CD8-positive, alpha-beta memory T cell (primary cell): ENCODE measurements at regions not wholly inside any gene's neighbourhood (a gene's known extent, or its start where the extent isn't known, plus 50 kb on each side); places are given as distances from the start of the nearest gene placed in this dataset.

Experiments
- CTCF ChIA-PET: fragments of 350-600 bp; sonication (Branson Sonifier 250); formaldehyde crosslinking; loops from one replicate; lab custom pipeline; 2021; ENCODE audit warnings: antibody characterized with exemption; lab: Charles Lee
- POLR2A ChIA-PET: fragments of 350-600 bp; sonication (Branson Sonifier 250); formaldehyde crosslinking; loops from one replicate; lab custom pipeline; 2021; ENCODE audit warnings: antibody characterized with exemption; lab: Charles Lee
- DNase-seq, 5 donors: peaks; one replicate each; pipeline versions ENCODE4 v3.0.0 to v3.0.0-alpha.2; 2020 to 2022; ENCODE audit warnings: mixed read lengths in 1 of 5
- H3K27ac ChIP-seq: one replicate; pipeline ENCODE4 v1.7.0; 2013; ENCODE audit warnings: low read depth, mild to moderate bottlenecking, low read length, moderate library complexity
- H3K27me3 ChIP-seq: 2 replicates; pipeline ENCODE4 v1.7.0; 2013; ENCODE audit warnings: low read length, mild to moderate bottlenecking; ENCODE audit not compliant: insufficient read depth, poor library complexity, severe bottlenecking
- H3K36me3 ChIP-seq: 2 replicates; pipeline ENCODE4 v1.7.0; 2013; ENCODE audit warnings: mild to moderate bottlenecking, low read length, moderate library complexity; ENCODE audit not compliant: insufficient read depth
- H3K4me1 ChIP-seq: 2 replicates; pipeline ENCODE4 v1.7.0; 2013; ENCODE audit warnings: mild to moderate bottlenecking, low read length, moderate library complexity; ENCODE audit not compliant: insufficient read depth
- H3K4me3 ChIP-seq: 2 replicates; pipeline ENCODE4 v1.7.0; 2013; ENCODE audit warnings: mild to moderate bottlenecking, low read length
- H3K9me3 ChIP-seq: 2 replicates; pipeline ENCODE4 v1.7.0; 2013; ENCODE audit warnings: mild to moderate bottlenecking, low read length
- H3K27ac Mint-ChIP-seq, 8 donors: one replicate each; pipeline ENCODE4 v1.8.0; 2020 to 2021; ENCODE audit warnings: mixed read lengths in 8 of 8, mild to moderate bottlenecking in 6 of 8, inconsistent platforms in 3 of 8, moderate library complexity in 3 of 8
- H3K27me3 Mint-ChIP-seq, 2 donors: one replicate each; pipeline ENCODE4 v1.8.0; 2020 to 2021; ENCODE audit warnings: mixed read lengths in 2 of 2, mild to moderate bottlenecking in 1 of 2, moderate library complexity in 1 of 2
- H3K36me3 Mint-ChIP-seq, 3 donors: one replicate each; pipeline ENCODE4 v1.8.0; 2020 to 2021; ENCODE audit warnings: mixed read lengths in 3 of 3, inconsistent platforms in 1 of 3, mild to moderate bottlenecking in 1 of 3
- H3K4me1 Mint-ChIP-seq, 3 donors: one replicate each; pipeline ENCODE4 v1.8.0; 2020 to 2021; ENCODE audit warnings: mixed read lengths in 3 of 3, inconsistent platforms in 1 of 3, mild to moderate bottlenecking in 1 of 3
- H3K4me3 Mint-ChIP-seq, 7 donors: one replicate each; pipeline ENCODE4 v1.8.0; 2020 to 2021; ENCODE audit warnings: mixed read lengths in 7 of 7, mild to moderate bottlenecking in 6 of 7, moderate library complexity in 4 of 7, inconsistent platforms in 2 of 7
- H3K9me3 Mint-ChIP-seq, 5 donors: one replicate each; pipeline ENCODE4 v1.8.0; 2020 to 2022; ENCODE audit warnings: mixed read lengths in 5 of 5, mild to moderate bottlenecking in 3 of 5, moderate library complexity in 2 of 5, inconsistent platforms in 1 of 5

GRCh38 chr6:137658287-137658686 is 164.1 kb upstream of the OLIG3 start:
- no peaks in the 10 kb centered on the region for H3K4me1 ChIP-seq
- peaks cover 0 to 33% (median 1%) of the 10 kb centered on the region in 3 donors for H3K36me3 Mint-ChIP-seq
- H3K4me1 Mint-ChIP-seq, result peaks cover 0 to 4% (median 2%) of the 10 kb centered on the region in 3 donors
- H3K27ac Mint-ChIP-seq, result no peak overlapping the region
- H3K36me3 ChIP-seq, result no peaks in the 10 kb centered on the region
- CTCF ChIA-PET, result no interaction called here
- POLR2A ChIA-PET, result no interaction called here
- H3K27me3 ChIP-seq, result no peaks in the 10 kb centered on the region
- no peak overlapping the region for H3K4me3 Mint-ChIP-seq
- peaks cover 0 to 2% of the 10 kb centered on the region in 2 donors for H3K27me3 Mint-ChIP-seq
- H3K9me3 ChIP-seq, result no peaks in the 10 kb centered on the region
- no peak overlapping the region for H3K4me3 ChIP-seq
- H3K27ac ChIP-seq, result no peak overlapping the region
- peaks cover 8 to 32% (median 31%) of the 10 kb centered on the region in 5 donors for H3K9me3 Mint-ChIP-seq
- DNase-seq, result no peak

- H3K27ac ChIP-seq, result no peak overlapping the region
- no peaks in the 10 kb centered on the region for H3K27me3 Mint-ChIP-seq
- POLR2A ChIA-PET, result no interaction called here
Observed at GRCh38 chr6:137659871-137660270, 165.7 kb upstream of the OLIG3 start.

GRCh38 chr6:137660296-137660731 is 166.1 kb upstream of the OLIG3 start:
- CTCF ChIA-PET, result interaction anchor here (0.6 to 1.0 kb wide), 3 partner anchors 318 to 1139 kb away, joined by 3 read pairs; no protein-coding TSS in a partner anchor
- Histone ChIP-seq H3K4me1 (no peaks in the 10 kb centered on the region), H3K27me3 (no peaks in the 10 kb centered on the region), H3K4me3 (no peak overlapping the region), H3K9me3 (no peaks in the 10 kb centered on the region), H3K36me3 (no peaks in the 10 kb centered on the region), H3K27ac (no peak overlapping the region)
- Mint-ChIP-seq H3K9me3 (peaks cover 0 to 14% (median 13%) of the 10 kb centered on the region in 5 donors), H3K27ac (no peak overlapping the region), H3K27me3 (no peaks in the 10 kb centered on the region), H3K4me1 (peaks cover 0 to 4% (median 2%) of the 10 kb centered on the region in 3 donors), H3K36me3 (peaks cover 0 to 22% (median 0%) of the 10 kb centered on the region in 3 donors), H3K4me3 (no peak overlapping the region)
- DNase-seq, result no peak
- POLR2A ChIA-PET, result no interaction called here

More at GRCh38 chr6:137659871-137660270, 165.7 kb upstream of the OLIG3 start:
- H3K4me3 Mint-ChIP-seq, result no peak overlapping the region
- H3K4me1 Mint-ChIP-seq, result peaks cover 0 to 4% (median 2%) of the 10 kb centered on the region in 3 donors
- H3K9me3 ChIP-seq, result no peaks in the 10 kb centered on the region
- peaks cover 0 to 26% (median 0%) of the 10 kb centered on the region in 3 donors for H3K36me3 Mint-ChIP-seq
- peaks cover under 1 to 19% (median 17%) of the 10 kb centered on the region in 5 donors for H3K9me3 Mint-ChIP-seq
- no peaks in the 10 kb centered on the region for H3K4me1 ChIP-seq
- no peak for DNase-seq
- no peak overlapping the region for H3K4me3 ChIP-seq
- H3K27ac Mint-ChIP-seq, result no peak overlapping the region
- H3K36me3 ChIP-seq, result no peaks in the 10 kb centered on the region
- CTCF ChIA-PET, result interaction anchor here (0.6 kb wide), 1 partner anchor 1139 kb away, joined by 3 read pairs; no protein-coding TSS in a partner anchor
- H3K27me3 ChIP-seq, result no peaks in the 10 kb centered on the region

- H3K9me3 Mint-ChIP-seq, result peaks cover 0 to 5% (median 1%) of the 10 kb centered on the region in 5 donors
- peaks cover 6 to 13% (median 8%) of the 10 kb centered on the region in 3 donors for H3K4me1 Mint-ChIP-seq
- Histone ChIP-seq H3K27me3 (no peaks in the 10 kb centered on the region), H3K4me1 (no peaks in the 10 kb centered on the region), H3K36me3 (no peaks in the 10 kb centered on the region), H3K4me3 (no peak overlapping the region), H3K27ac (no peak overlapping the region), H3K9me3 (no peaks in the 10 kb centered on the region)
- ChIA-PET CTCF (interaction anchor here (1.0 to 2.6 kb wide), 5 partner anchors 37 to 345 kb away, joined by 3 to 8 read pairs (median 4); no protein-coding TSS in a partner anchor), POLR2A (no interaction called here)
- peaks cover 0 to 1% of the 10 kb centered on the region in 2 donors for H3K27me3 Mint-ChIP-seq
- peaks cover 0 to 13% (median 0%) of the 10 kb centered on the region in 3 donors for H3K36me3 Mint-ChIP-seq
- H3K27ac Mint-ChIP-seq, result no peak overlapping the region
- DNase-seq, result peak in 3 of 5 donors; percentile 16 to 64 (median 20)
- H3K4me3 Mint-ChIP-seq, result no peak overlapping the region
Observed at GRCh38 chr6:137661601-137662000, 167.4 kb upstream of the OLIG3 start.

GRCh38 chr6:137664183-137664582 is 170.0 kb upstream of the OLIG3 start:
- H3K4me3 ChIP-seq, result no peak overlapping the region
- H3K27ac ChIP-seq, result no peak overlapping the region
- H3K27me3 ChIP-seq, result no peaks in the 10 kb centered on the region
- no peaks in the 10 kb centered on the region for H3K36me3 ChIP-seq
- no peaks in the 10 kb centered on the region for H3K9me3 ChIP-seq
- H3K9me3 Mint-ChIP-seq, result no peaks in the 10 kb centered on the region
- DNase-seq, result no peak
- no peaks in the 10 kb centered on the region for H3K4me1 ChIP-seq
- peaks cover 11 to 18% (median 13%) of the 10 kb centered on the region in 3 donors for H3K4me1 Mint-ChIP-seq
- H3K4me3 Mint-ChIP-seq, result no peak overlapping the region
- H3K36me3 Mint-ChIP-seq, result no peaks in the 10 kb centered on the region
- peaks cover 0 to 1% of the 10 kb centered on the region in 2 donors for H3K27me3 Mint-ChIP-seq
- ChIA-PET CTCF (interaction anchor here (1.3 to 1.4 kb wide), 2 partner anchors 23 to 203 kb away, joined by 3 read pairs; partner anchors contain the start of gene TNFAIP3), POLR2A (no interaction called here)
- no peak overlapping the region for H3K27ac Mint-ChIP-seq

GRCh38 chr6:137665342-137665934 is 171.2 kb upstream of the OLIG3 start:
- no peak overlapping the region for H3K27ac ChIP-seq
- Mint-ChIP-seq H3K27ac (peak overlapping the region in 1 of 8 donors; percentile 52), H3K27me3 (peaks cover 0 to 1% of the 10 kb centered on the region in 2 donors), H3K9me3 (peaks cover 0 to 3% (median 0%) of the 10 kb centered on the region in 5 donors), H3K36me3 (peaks cover 0 to 2% (median 0%) of the 10 kb centered on the region in 3 donors), H3K4me1 (peaks cover 11 to 18% (median 13%) of the 10 kb centered on the region in 3 donors), H3K4me3 (no peak overlapping the region)
- no peak for DNase-seq
- H3K36me3 ChIP-seq, result no peaks in the 10 kb centered on the region
- no peaks in the 10 kb centered on the region for H3K9me3 ChIP-seq
- H3K4me1 ChIP-seq, result no peaks in the 10 kb centered on the region
- POLR2A ChIA-PET, result no interaction called here
- H3K4me3 ChIP-seq, result no peak overlapping the region
- no peaks in the 10 kb centered on the region for H3K27me3 ChIP-seq
- CTCF ChIA-PET, result no interaction called here

GRCh38 chr6:137666202-137666774 is 172.1 kb upstream of the OLIG3 start:
- no peak overlapping the region for H3K27ac ChIP-seq
- H3K27ac Mint-ChIP-seq, result peak overlapping the region in 3 of 8 donors; percentile 33 to 74 (median 52)
- peak in 1 of 5 donors; percentile 27 for DNase-seq
- POLR2A ChIA-PET, result interaction anchor here (0.6 kb wide), 1 partner anchor 18 kb away, joined by 3 read pairs; no protein-coding TSS in a partner anchor
- H3K4me3 Mint-ChIP-seq, result peak overlapping the region in 6 of 7 donors; percentile 6 to 58 (median 51)
- H3K36me3 ChIP-seq, result no peaks in the 10 kb centered on the region
- CTCF ChIA-PET, result no interaction called here
- no peaks in the 10 kb centered on the region for H3K4me1 ChIP-seq
- peaks cover 11 to 18% (median 13%) of the 10 kb centered on the region in 3 donors for H3K4me1 Mint-ChIP-seq
- H3K27me3 Mint-ChIP-seq, result peaks cover 1 to 4% of the 10 kb centered on the region in 2 donors
- peaks cover 0 to 6% (median 0%) of the 10 kb centered on the region in 5 donors for H3K9me3 Mint-ChIP-seq
- H3K9me3 ChIP-seq, result no peaks in the 10 kb centered on the region
- peaks cover 0 to 6% (median 3%) of the 10 kb centered on the region in 3 donors for H3K36me3 Mint-ChIP-seq
- no peaks in the 10 kb centered on the region for H3K27me3 ChIP-seq
- no peak overlapping the region for H3K4me3 ChIP-seq

GRCh38 chr6:137673603-137674002 is 179.4 kb upstream of the OLIG3 start:
- H3K4me3 Mint-ChIP-seq, result no peak overlapping the region
- Histone ChIP-seq H3K9me3 (no peaks in the 10 kb centered on the region), H3K27ac (no peak overlapping the region), H3K4me3 (no peak overlapping the region), H3K4me1 (no peaks in the 10 kb centered on the region), H3K27me3 (no peaks in the 10 kb centered on the region), H3K36me3 (no peaks in the 10 kb centered on the region)
- peaks cover 11 to 22% (median 16%) of the 10 kb centered on the region in 3 donors for H3K4me1 Mint-ChIP-seq
- no peak overlapping the region for H3K27ac Mint-ChIP-seq
- ChIA-PET CTCF (no interaction called here), POLR2A (no interaction called here)
- no peak for DNase-seq
- peaks cover 15 to 25% of the 10 kb centered on the region in 2 donors for H3K27me3 Mint-ChIP-seq
- H3K36me3 Mint-ChIP-seq, result peaks cover 0 to 24% (median 3%) of the 10 kb centered on the region in 3 donors
- peaks cover 0 to 6% (median 0%) of the 10 kb centered on the region in 5 donors for H3K9me3 Mint-ChIP-seq
